ENCODE measurements at regions not wholly inside any gene's neighbourhood (a gene's known extent, or its start where the extent isn't known, plus 50 kb on each side); places are given as distances from the start of the nearest gene placed in this dataset.
"Not testable (repeated sequence)": the region's sequence is repeated elsewhere in the genome, so short reads cannot be mapped to it uniquely, and the experiment has no call there.

DNA sequence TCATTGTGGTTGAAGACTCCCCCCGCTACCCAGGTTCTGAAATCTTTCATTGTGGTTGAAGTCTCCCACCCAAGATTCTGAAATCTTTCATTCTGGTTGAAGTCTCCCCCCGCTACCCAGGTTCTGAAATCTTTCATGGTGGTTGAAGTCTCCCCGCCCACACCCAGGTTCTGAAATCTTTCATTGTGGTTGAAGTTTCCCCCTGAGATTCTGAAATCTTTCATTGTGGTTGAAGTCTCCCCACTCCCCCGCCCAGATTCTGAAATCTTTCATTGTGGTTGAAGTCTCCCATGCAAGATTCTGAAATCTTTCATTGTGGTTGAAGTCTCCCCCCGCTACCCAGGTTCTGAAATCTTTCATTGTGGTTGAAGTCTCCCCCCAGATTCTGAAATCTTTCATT lies 916.0 kb downstream of the BRD1 start:
- not testable (repeated sequence) for H3K4me1 ChIP-seq (ENCODE audit: control insufficient read depth, insufficient read depth, low read length); H3K27ac ChIP-seq (ENCODE audit: low read length); H3K36me3 ChIP-seq (ENCODE audit: control insufficient read depth in 2 of 2, insufficient read depth in 2 of 2, low read length in 2 of 2); H3K9ac ChIP-seq (ENCODE audit: low read length in 2 of 2); H3K9me3 ChIP-seq (ENCODE audit: control insufficient read depth in 2 of 2, low read length in 2 of 2); H3K27me3 ChIP-seq (ENCODE audit: control insufficient read depth in 1 of 2, insufficient read depth in 2 of 2, low read length in 2 of 2); H3K4me3 ChIP-seq (ENCODE audit: low read length in 2 of 2)

DNA sequence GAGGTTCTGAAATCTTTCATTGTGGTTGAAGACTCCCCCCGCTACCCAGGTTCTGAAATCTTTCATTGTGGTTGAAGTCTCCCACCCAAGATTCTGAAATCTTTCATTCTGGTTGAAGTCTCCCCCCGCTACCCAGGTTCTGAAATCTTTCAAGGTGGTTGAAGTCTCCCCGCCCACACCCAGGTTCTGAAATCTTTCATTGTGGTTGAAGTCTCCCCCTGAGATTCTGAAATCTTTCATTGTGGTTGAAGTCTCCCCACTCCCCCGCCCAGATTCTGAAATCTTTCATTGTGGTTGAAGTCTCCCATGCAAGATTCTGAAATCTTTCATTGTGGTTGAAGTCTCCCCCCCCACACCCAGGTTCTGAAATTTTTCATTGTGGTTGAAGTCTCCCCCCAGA lies 916.6 kb downstream of the BRD1 start:
- not testable (repeated sequence) for H3K9ac ChIP-seq (ENCODE audit: low read length in 2 of 2); H3K27me3 ChIP-seq (ENCODE audit: control insufficient read depth in 1 of 2, insufficient read depth in 2 of 2, low read length in 2 of 2); H3K27ac ChIP-seq (ENCODE audit: low read length); H3K36me3 ChIP-seq (ENCODE audit: control insufficient read depth in 2 of 2, insufficient read depth in 2 of 2, low read length in 2 of 2); H3K4me1 ChIP-seq (ENCODE audit: control insufficient read depth, insufficient read depth, low read length); H3K9me3 ChIP-seq (ENCODE audit: control insufficient read depth in 2 of 2, low read length in 2 of 2); H3K4me3 ChIP-seq (ENCODE audit: low read length in 2 of 2)

DNA sequence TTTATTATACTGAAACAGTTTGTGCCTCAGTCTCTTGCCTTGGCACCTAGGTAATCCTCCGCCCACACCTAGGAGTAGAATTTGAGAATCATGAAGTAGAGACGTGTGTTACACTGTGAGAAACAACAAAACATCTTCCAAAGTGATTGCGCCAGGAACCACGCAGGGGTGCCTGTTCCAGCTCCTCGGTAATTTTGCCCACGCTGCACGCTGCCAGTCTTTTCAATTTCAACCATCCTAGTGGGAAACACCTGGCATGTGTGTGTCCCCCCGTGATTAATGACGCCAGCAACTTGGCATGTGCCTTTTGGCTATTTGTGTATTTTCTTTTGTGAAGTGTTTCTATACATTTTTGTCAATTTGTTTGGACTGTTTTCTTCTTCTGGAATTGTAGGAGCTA lies 919.1 kb downstream of the BRD1 start:
- Histone ChIP-seq H3K27me3 (ENCODE audit: control insufficient read depth in 1 of 2, insufficient read depth in 2 of 2, low read length in 2 of 2) (peaks cover 0 to 4% of the 10 kb centered on the region in 2 donors), H3K27ac (ENCODE audit: low read length) (no peak overlapping the region), H3K36me3 (ENCODE audit: control insufficient read depth in 2 of 2, insufficient read depth in 2 of 2, low read length in 2 of 2) (no peaks in the 10 kb centered on the region), H3K4me1 (ENCODE audit: control insufficient read depth, insufficient read depth, low read length) (no peaks in the 10 kb centered on the region), H3K9ac (ENCODE audit: low read length in 2 of 2) (no peak overlapping the region), H3K9me3 (ENCODE audit: control insufficient read depth in 2 of 2, low read length in 2 of 2) (no peaks in the 10 kb centered on the region), H3K4me3 (ENCODE audit: low read length in 2 of 2) (no peak overlapping the region)

DNA sequence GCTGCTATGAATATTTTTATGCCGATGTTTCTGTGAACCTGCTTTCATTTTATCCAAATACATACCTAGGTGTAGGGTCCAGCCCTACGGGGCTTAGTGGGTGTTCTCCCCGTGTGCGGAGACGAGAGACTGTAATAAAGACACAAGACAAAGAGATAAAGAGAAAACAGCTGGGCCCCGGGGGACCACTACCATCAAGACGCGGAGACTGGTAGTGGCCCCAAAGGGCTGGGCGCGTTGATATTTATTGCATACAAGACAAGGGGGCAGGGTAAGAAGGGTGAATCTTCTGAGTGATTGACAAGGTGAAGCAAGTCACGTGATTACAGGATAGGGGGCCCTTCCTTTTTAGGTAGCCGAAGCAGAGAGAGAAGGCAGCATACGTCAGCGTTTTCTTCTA lies 920.1 kb downstream of the BRD1 start:
- H3K4me1 ChIP-seq (ENCODE audit: control insufficient read depth, insufficient read depth, low read length), result no peaks in the 10 kb centered on the region
- no peak overlapping the region for H3K27ac ChIP-seq (ENCODE audit: low read length)
- H3K4me3 ChIP-seq (ENCODE audit: low read length in 2 of 2), result no peak overlapping the region
- H3K9me3 ChIP-seq (ENCODE audit: control insufficient read depth in 2 of 2, low read length in 2 of 2), result no peaks in the 10 kb centered on the region
- peaks cover 0 to 4% of the 10 kb centered on the region in 2 donors for H3K27me3 ChIP-seq (ENCODE audit: control insufficient read depth in 1 of 2, insufficient read depth in 2 of 2, low read length in 2 of 2)
- H3K36me3 ChIP-seq (ENCODE audit: control insufficient read depth in 2 of 2, insufficient read depth in 2 of 2, low read length in 2 of 2), result no peaks in the 10 kb centered on the region
- H3K9ac ChIP-seq (ENCODE audit: low read length in 2 of 2), result no peak overlapping the region

DNA sequence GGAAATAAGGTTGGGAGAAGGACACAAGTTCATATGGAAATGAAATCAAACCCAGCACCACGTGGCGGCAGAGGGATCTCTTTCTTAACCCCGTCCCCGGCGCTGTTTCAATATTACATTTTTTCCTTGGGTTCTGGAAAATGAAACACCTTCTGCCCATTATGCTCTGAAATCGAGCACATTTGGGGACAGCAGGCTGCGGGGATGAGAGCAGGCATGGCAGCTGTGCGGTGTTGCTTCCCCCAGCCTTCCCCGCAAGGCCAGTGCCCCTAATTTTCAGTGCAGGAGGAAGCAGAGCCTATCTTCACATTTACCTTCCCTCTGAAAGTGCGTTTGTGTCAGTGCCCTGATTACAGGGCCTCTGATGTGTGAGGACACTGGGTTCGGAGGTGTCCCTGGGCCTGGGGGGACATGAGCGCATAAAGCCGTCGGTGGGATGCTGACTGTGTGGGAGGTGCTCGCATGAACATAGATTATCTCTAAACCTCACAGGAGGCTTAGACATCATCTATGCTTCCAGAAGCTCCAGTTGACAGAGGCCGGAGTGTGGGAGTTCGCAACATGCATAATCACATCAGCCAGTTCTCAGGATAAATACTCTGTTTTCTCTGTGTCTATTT lies 921.3 kb downstream of the BRD1 start:
- H3K4me3 ChIP-seq (ENCODE audit: low read length in 2 of 2), result no peak overlapping the region
- no peaks in the 10 kb centered on the region for H3K4me1 ChIP-seq (ENCODE audit: control insufficient read depth, insufficient read depth, low read length)
- no peak overlapping the region for H3K27ac ChIP-seq (ENCODE audit: low read length)
- H3K36me3 ChIP-seq (ENCODE audit: control insufficient read depth in 2 of 2, insufficient read depth in 2 of 2, low read length in 2 of 2), result no peaks in the 10 kb centered on the region
- peaks cover 0 to 4% of the 10 kb centered on the region in 2 donors for H3K27me3 ChIP-seq (ENCODE audit: control insufficient read depth in 1 of 2, insufficient read depth in 2 of 2, low read length in 2 of 2)
- no peak overlapping the region for H3K9ac ChIP-seq (ENCODE audit: low read length in 2 of 2)
- H3K9me3 ChIP-seq (ENCODE audit: control insufficient read depth in 2 of 2, low read length in 2 of 2), result no peaks in the 10 kb centered on the region

DNA sequence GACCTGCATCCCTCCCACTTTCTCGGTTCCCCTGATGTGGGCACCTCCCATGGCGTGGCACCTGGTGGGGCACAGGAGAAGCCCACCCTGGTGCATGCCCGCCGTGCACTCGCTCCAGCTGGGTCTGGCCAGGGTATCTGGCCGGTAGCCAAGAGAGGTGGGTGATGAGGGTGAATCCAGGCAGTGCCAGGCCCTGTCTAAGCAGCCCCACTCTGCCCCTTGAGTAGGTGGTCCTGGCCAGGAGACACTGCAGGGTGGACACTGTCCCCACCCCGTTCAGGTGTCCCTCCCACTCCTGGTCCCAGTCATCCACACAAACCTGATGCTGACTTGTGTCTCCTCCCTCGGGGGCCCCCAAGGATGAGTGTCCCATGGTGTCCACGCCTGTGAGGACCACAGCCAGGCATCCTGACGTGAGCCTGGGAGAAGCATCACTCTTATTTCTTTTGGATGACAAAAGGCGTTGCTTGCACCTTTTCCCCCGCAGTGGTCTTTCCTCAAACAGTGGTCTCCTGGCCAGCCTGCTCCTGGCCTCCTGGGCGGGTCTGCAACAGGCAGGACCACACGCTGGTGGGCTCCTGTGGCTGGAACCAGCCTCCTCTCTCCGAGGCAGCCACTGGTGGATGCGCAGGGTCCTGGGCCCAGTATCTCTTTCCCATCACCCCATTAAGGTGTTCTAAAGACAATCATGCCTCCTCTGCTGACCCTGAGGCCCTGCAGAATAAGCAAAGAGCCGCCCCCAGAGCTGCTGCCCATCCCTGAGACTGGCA lies 922.3 kb downstream of the BRD1 start:
- Histone ChIP-seq H3K9ac (ENCODE audit: low read length in 2 of 2) (no peak overlapping the region), H3K36me3 (ENCODE audit: control insufficient read depth in 2 of 2, insufficient read depth in 2 of 2, low read length in 2 of 2) (no peaks in the 10 kb centered on the region), H3K9me3 (ENCODE audit: control insufficient read depth in 2 of 2, low read length in 2 of 2) (no peaks in the 10 kb centered on the region), H3K27me3 (ENCODE audit: control insufficient read depth in 1 of 2, insufficient read depth in 2 of 2, low read length in 2 of 2) (peaks cover 0 to 4% of the 10 kb centered on the region in 2 donors), H3K27ac (ENCODE audit: low read length) (no peak overlapping the region), H3K4me3 (ENCODE audit: low read length in 2 of 2) (no peak overlapping the region), H3K4me1 (ENCODE audit: control insufficient read depth, insufficient read depth, low read length) (no peaks in the 10 kb centered on the region)

DNA sequence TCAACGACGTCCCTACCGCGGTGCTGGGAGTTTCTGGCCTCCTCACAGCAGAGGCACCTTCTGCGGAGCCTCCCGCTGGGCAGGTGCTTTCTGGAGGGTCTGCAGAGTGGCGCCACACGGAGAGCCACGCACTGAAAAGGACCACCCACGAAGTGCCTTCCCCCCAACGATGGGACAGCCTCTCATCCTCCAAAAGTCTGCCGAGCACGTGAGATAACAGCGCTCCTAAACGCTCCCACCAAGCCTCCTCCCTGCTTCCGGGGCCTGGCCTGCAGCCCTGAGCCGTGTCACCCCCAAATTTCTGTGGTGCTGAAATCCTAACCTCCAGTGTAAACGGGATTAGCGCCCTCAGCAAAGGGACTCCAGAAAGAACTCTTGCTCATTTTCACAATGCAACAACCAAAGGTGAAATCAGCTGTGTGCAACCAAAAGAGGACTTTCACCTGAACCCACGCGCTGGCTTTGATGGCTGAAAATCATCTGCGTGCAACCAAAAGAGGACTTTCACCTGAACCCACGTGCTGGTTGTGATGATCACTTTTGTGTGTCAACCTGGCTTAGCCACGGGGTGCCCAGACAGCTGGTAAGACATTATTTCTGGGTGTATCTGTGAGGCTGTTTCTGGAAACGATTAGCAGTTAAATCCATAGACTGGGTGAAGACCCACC lies 924.6 kb downstream of the BRD1 start:
- H3K27me3 ChIP-seq (ENCODE audit: control insufficient read depth in 1 of 2, insufficient read depth in 2 of 2, low read length in 2 of 2), result peaks cover 0 to 6% of the 10 kb centered on the region in 2 donors
- H3K27ac ChIP-seq (ENCODE audit: low read length), result no peak overlapping the region
- no peaks in the 10 kb centered on the region for H3K9me3 ChIP-seq (ENCODE audit: control insufficient read depth in 2 of 2, low read length in 2 of 2)
- no peak overlapping the region for H3K4me3 ChIP-seq (ENCODE audit: low read length in 2 of 2)
- H3K4me1 ChIP-seq (ENCODE audit: control insufficient read depth, insufficient read depth, low read length), result no peaks in the 10 kb centered on the region
- H3K36me3 ChIP-seq (ENCODE audit: control insufficient read depth in 2 of 2, insufficient read depth in 2 of 2, low read length in 2 of 2), result no peaks in the 10 kb centered on the region
- no peak overlapping the region for H3K9ac ChIP-seq (ENCODE audit: low read length in 2 of 2)

DNA sequence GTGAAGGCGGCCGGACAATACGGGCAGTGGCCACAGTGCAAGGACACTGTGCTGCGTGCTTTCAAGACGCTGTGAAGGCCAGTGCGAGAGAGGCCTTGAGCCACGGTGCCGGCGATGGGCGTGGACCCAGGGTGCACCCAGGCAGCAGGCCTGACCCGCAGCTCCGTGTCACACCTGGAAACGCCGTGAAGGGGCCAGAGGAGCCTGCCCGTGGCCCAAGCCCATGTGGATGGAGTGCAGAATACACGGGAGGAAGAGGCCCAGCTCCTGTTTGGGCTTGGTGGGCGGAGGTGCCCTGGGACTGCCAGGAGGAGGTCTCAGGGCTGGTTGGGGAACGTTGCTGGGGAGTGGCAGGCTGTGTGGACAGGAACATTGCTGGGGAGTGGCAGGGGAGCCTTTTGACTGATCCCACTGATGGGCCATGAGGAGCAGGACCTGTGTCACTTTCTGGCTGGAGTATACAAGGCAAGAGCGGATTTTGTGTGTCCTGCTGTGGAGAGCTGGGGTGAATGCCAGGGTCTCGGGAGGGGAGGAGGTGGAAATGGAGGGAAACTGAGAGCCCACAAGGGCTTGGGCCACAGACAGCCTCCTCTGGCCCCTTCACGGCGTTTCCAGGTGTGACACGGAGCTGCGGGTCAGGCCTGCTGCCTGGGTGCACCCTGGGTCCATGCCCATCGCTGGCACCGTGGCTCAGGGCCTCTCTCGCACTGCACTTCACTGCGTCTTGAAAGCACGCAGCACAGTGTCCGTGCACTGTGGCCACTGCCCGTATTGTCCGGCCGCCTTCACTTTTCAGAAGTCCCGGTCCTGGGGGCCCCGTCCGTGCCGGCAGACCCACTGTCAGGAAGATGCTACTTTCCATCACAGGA lies 925.4 kb downstream of the BRD1 start:
- H3K4me1 ChIP-seq (ENCODE audit: control insufficient read depth, insufficient read depth, low read length), result no peaks in the 10 kb centered on the region
- H3K36me3 ChIP-seq (ENCODE audit: control insufficient read depth in 2 of 2, insufficient read depth in 2 of 2, low read length in 2 of 2), result no peaks in the 10 kb centered on the region
- no peak overlapping the region for H3K27ac ChIP-seq (ENCODE audit: low read length)
- no peak overlapping the region for H3K4me3 ChIP-seq (ENCODE audit: low read length in 2 of 2)
- H3K9ac ChIP-seq (ENCODE audit: low read length in 2 of 2), result no peak overlapping the region
- peaks cover 0 to 6% of the 10 kb centered on the region in 2 donors for H3K27me3 ChIP-seq (ENCODE audit: control insufficient read depth in 1 of 2, insufficient read depth in 2 of 2, low read length in 2 of 2)
- no peaks in the 10 kb centered on the region for H3K9me3 ChIP-seq (ENCODE audit: control insufficient read depth in 2 of 2, low read length in 2 of 2)

DNA sequence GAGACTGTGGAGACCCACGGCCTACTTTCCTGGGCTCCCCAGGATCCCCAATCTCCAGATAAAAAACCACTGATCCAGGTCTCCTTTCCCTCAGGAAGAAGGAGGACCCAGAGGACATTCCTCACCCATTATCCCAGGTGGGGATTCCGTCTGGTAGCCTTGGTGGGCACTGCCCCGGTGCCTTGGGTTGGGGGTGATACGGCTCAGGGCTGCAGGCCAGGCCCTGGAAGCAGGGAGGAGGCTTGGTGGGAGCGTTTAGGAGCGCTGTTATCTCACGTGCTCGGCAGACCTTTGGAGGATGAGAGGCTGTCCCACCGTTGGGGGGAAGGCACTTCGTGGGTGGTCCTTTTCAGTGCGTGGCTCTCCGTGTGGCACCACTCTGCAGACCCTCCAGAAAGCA lies 926.3 kb downstream of the BRD1 start:
- H3K4me3 ChIP-seq (ENCODE audit: low read length in 2 of 2), result no peak overlapping the region
- H3K36me3 ChIP-seq (ENCODE audit: control insufficient read depth in 2 of 2, insufficient read depth in 2 of 2, low read length in 2 of 2), result no peaks in the 10 kb centered on the region
- no peaks in the 10 kb centered on the region for H3K9me3 ChIP-seq (ENCODE audit: control insufficient read depth in 2 of 2, low read length in 2 of 2)
- H3K9ac ChIP-seq (ENCODE audit: low read length in 2 of 2), result no peak overlapping the region
- no peaks in the 10 kb centered on the region for H3K4me1 ChIP-seq (ENCODE audit: control insufficient read depth, insufficient read depth, low read length)
- peaks cover 0 to 5% of the 10 kb centered on the region in 2 donors for H3K27me3 ChIP-seq (ENCODE audit: control insufficient read depth in 1 of 2, insufficient read depth in 2 of 2, low read length in 2 of 2)
- H3K27ac ChIP-seq (ENCODE audit: low read length), result no peak overlapping the region

DNA sequence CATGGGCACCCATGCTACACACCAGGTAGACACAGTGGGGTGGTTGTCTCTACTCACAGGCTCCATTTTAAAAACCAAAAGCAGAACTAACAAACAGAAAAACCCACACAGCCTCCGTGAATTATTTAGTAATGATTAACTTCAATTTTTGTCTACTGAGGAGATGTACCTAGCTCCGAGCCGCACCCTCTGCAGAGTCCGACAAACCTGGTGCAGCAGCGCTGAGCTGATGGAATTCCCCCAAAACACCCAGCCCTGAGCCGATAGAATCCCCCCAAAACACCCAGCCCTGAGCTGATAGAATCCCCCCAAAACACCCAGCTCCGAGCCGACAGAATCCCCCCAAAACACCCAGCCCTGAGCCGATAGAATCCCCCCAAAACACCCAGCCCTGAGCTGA lies 927.0 kb downstream of the BRD1 start:
- Histone ChIP-seq H3K36me3 (ENCODE audit: control insufficient read depth in 2 of 2, insufficient read depth in 2 of 2, low read length in 2 of 2) (no peaks in the 10 kb centered on the region), H3K27ac (ENCODE audit: low read length) (no peak overlapping the region), H3K4me3 (ENCODE audit: low read length in 2 of 2) (no peak overlapping the region), H3K27me3 (ENCODE audit: control insufficient read depth in 1 of 2, insufficient read depth in 2 of 2, low read length in 2 of 2) (peaks cover 0 to 2% of the 10 kb centered on the region in 2 donors), H3K9me3 (ENCODE audit: control insufficient read depth in 2 of 2, low read length in 2 of 2) (no peaks in the 10 kb centered on the region), H3K4me1 (ENCODE audit: control insufficient read depth, insufficient read depth, low read length) (no peaks in the 10 kb centered on the region), H3K9ac (ENCODE audit: low read length in 2 of 2) (no peak overlapping the region)

All from stomach smooth muscle (tissue), 2 donors.